Adrenal gland (tissue), 5 donors: ENCODE measurements at regions not wholly inside any gene's neighbourhood (a gene's known extent, or its start where the extent isn't known, plus 50 kb on each side); places are given as distances from the start of the nearest gene placed in this dataset.

Experiments
- POLR2A ChIP-seq, 2 donors: fragments of 450-650 bp; IDR thresholded peaks; one replicate each; pipeline ENCODE4 v1.6.1; 2017; ENCODE audit warnings: antibody characterized with exemption in 2 of 2, mild to moderate bottlenecking in 2 of 2, moderate library complexity in 1 of 2
- TF ChIP-seq, protein P1 (sequence below), 6 experiments: fragments of 450-650 bp in 4 of 6; fragments of 200-600 bp in 2 of 6; sonication (generic) in 1 of 6; IDR thresholded peaks; 1 replicate in 5 of 6; 2 replicates in 1 of 6; pipeline versions ENCODE4 v1.5.1 to v1.8.0; 2016 to 2021; ENCODE audit warnings: antibody characterized with exemption in 6 of 6, mild to moderate bottlenecking in 2 of 6, moderate library complexity in 1 of 6
- donor health status: DM: no; HTN: no; CAD: no.

DNA sequence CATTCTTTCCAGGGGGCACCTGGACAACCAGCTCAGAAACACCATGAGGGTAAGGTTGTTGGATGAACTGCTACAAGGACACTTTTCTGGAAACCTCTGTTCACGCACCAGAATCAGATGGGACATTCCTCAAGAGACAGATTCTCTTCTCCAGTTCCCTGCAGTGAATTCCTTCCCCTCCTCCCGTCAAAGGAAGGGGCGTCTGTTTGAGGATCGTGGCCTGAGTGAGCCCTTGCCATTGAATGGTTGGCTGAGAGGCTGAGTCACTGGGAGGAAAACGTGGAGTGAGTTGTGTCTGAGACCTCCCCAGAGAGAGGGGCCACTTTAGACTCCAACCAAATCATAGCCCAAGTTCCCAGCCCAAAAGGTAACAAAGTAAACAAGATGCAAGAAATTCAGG lies 79.4 kb upstream of the ZNF507 start:
- no peak for TF ChIP-seq POLR2A (IDR thresholded peaks at IDR 0.05)
- TF ChIP-seq, protein P1, sequence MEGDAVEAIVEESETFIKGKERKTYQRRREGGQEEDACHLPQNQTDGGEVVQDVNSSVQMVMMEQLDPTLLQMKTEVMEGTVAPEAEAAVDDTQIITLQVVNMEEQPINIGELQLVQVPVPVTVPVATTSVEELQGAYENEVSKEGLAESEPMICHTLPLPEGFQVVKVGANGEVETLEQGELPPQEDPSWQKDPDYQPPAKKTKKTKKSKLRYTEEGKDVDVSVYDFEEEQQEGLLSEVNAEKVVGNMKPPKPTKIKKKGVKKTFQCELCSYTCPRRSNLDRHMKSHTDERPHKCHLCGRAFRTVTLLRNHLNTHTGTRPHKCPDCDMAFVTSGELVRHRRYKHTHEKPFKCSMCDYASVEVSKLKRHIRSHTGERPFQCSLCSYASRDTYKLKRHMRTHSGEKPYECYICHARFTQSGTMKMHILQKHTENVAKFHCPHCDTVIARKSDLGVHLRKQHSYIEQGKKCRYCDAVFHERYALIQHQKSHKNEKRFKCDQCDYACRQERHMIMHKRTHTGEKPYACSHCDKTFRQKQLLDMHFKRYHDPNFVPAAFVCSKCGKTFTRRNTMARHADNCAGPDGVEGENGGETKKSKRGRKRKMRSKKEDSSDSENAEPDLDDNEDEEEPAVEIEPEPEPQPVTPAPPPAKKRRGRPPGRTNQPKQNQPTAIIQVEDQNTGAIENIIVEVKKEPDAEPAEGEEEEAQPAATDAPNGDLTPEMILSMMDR (IDR thresholded peaks at IDR 0.05), result no peak
